Activated CD4-positive, alpha-beta T cell treated with anti-CD3 and anti-CD28 coated beads, Interleukin-2, amount 50 U/mL, for 4 hours (primary cell): ENCODE measurements at regions not wholly inside any gene's neighbourhood (a gene's known extent, or its start where the extent isn't known, plus 50 kb on each side); places are given as distances from the start of the nearest gene placed in this dataset.
"Not testable (repeated sequence)": the region's sequence is repeated elsewhere in the genome, so short reads cannot be mapped to it uniquely, and the experiment has no call there.

ENCODE experiments used
- DNase-seq, 2 experiments: peaks; one replicate each; pipeline ENCODE4 v3.0.0-alpha.2; 2020

GRCh38 chr6:137395316-137395715 lies 98.9 kb downstream of the OLIG3 start:
- DNase-seq: no peak

GRCh38 chr6:137391061-137391814 lies 103.0 kb downstream of the OLIG3 start:
- DNase-seq: no peak

- no peak for DNase-seq
Measured at GRCh38 chr6:137390334-137390733, 103.9 kb downstream of the OLIG3 start.

- peak; percentile 67 to 69 for DNase-seq
Measured at GRCh38 chr6:137389150-137389704, 105.0 kb downstream of the OLIG3 start.

- no peak for DNase-seq
Measured at GRCh38 chr6:137387096-137387764, 107.0 kb downstream of the OLIG3 start.

GRCh38 chr6:137383287-137383686 lies 110.9 kb downstream of the OLIG3 start:
- not testable (repeated sequence) for DNase-seq

GRCh38 chr6:137378090-137378369 lies 116.2 kb downstream of the OLIG3 start:
- no peak for DNase-seq

GRCh38 chr6:137373296-137373695 lies 120.9 kb downstream of the OLIG3 start:
- no peak for DNase-seq

- DNase-seq: no peak
Measured at GRCh38 chr6:137372532-137372931, 121.7 kb downstream of the OLIG3 start.

- no peak for DNase-seq
Measured at GRCh38 chr6:137371634-137372016, 122.6 kb downstream of the OLIG3 start.

- DNase-seq: no peak
Measured at GRCh38 chr6:137370871-137371633, 123.1 kb downstream of the OLIG3 start.

- DNase-seq: no peak
Measured at GRCh38 chr6:137369136-137369535, 125.1 kb downstream of the OLIG3 start.

GRCh38 chr6:137365707-137366437 lies 128.3 kb downstream of the OLIG3 start:
- no peak for DNase-seq

- no peak for DNase-seq
Measured at GRCh38 chr6:137363805-137364138, 130.4 kb downstream of the OLIG3 start.

- no peak for DNase-seq
Measured at GRCh38 chr6:137362878-137363804, 131.1 kb downstream of the OLIG3 start.

GRCh38 chr6:137361701-137362100 lies 132.5 kb downstream of the OLIG3 start:
- DNase-seq: no peak

GRCh38 chr6:137358273-137358672 lies 135.9 kb downstream of the OLIG3 start:
- no peak for DNase-seq

GRCh38 chr6:137357948-137358266 lies 136.3 kb downstream of the OLIG3 start:
- DNase-seq: no peak

GRCh38 chr6:137357263-137357947 lies 136.8 kb downstream of the OLIG3 start:
- no peak for DNase-seq

GRCh38 chr6:137353842-137354397 lies 134.7 kb upstream of the IFNGR1 start:
- no peak for DNase-seq

- no peak for DNase-seq
Measured at GRCh38 chr6:137353346-137353745, 134.2 kb upstream of the IFNGR1 start.
